GM12878 (cell line): ENCODE measurements at regions not wholly inside any gene's neighbourhood (a gene's known extent, or its start where the extent isn't known, plus 50 kb on each side); places are given as distances from the start of the nearest gene placed in this dataset.

Source experiments
- ATAC-seq: fragments of 200-7000 bp; cut with Tn5 transposase; 3 replicates; pipeline ENCODE4 v1.9.1; 2020; ENCODE audit warnings: mild to moderate bottlenecking, moderate library complexity
- BruUV-seq: library from RNA; stranded (reverse); fragments of 400-500 nt; replicated peaks from 2 replicates; lab custom pipeline; 2021; lab: Mats Ljungman, UMichigan
- CTCF ChIA-PET: fragments of 300-600 bp; sonication (Branson Sonifier 250); formaldehyde crosslinking; extraction: SDS; loops from one replicate; lab custom pipeline; 2021; ENCODE audit warnings: inconsistent platforms; lab: Yijun Ruan, JAX
- POLR2A ChIA-PET: fragments of 350-600 bp; formaldehyde crosslinking; extraction: SDS; loops from one replicate; lab custom pipeline; 2021; ENCODE audit warnings: inconsistent platforms; lab: Charles Lee
- RAD21 ChIA-PET: fragments of 300-600 bp; sonication (Branson Sonifier 250); formaldehyde crosslinking; loops from one replicate; lab custom pipeline; 2023; ENCODE audit warnings: antibody characterized with exemption; ENCODE audit not compliant: unreplicated experiment; lab: Charles Lee
- SMC1A ChIA-PET: fragments of 300-600 bp; sonication (Branson Sonifier 250); formaldehyde crosslinking; loops from one replicate; lab custom pipeline; 2023; ENCODE audit not compliant: unreplicated experiment, uncharacterized antibody; lab: Charles Lee
- DNase-seq: peaks from one replicate; pipeline ENCODE4 v3.0.0-alpha.2; 2011; ENCODE audit warnings: low read depth, low spot score
- FAIRE-seq: peaks from 3 replicates; lab custom pipeline; 2011; peaks lifted over from hg19 to GRCh38; lab: Jason Lieb, UNC
- H2AFZ ChIP-seq: 2 replicates; pipeline ENCODE4 v1.6.0; 2011; ENCODE audit warnings: low read depth, low read length, control low read depth; ENCODE audit not compliant: control insufficient read depth
- H3K27ac ChIP-seq: 2 replicates; pipeline ENCODE4 v1.5.1; 2011; ENCODE audit warnings: control low read depth; ENCODE audit not compliant: control insufficient read depth, insufficient read depth
- H3K27me3 ChIP-seq, 2 experiments: replicated peaks in 1 of 2; 2 replicates each; pipeline versions ENCODE4 v1.6.0 to v1.6.1; 2011; ENCODE audit warnings: low read length in 1 of 2; ENCODE audit not compliant: control insufficient read depth in 2 of 2, insufficient read depth in 2 of 2
- H3K36me3 ChIP-seq, 2 experiments: 2 replicates each; pipeline ENCODE4 v1.5.1; 2011; ENCODE audit warnings: low read length in 1 of 2; ENCODE audit not compliant: control insufficient read depth in 2 of 2, insufficient read depth in 2 of 2
- H3K4me1 ChIP-seq: 2 replicates; pipeline ENCODE4 v1.6.1; 2011; ENCODE audit warnings: mild to moderate bottlenecking, low read length, moderate library complexity, mixed read lengths; ENCODE audit not compliant: control insufficient read depth, insufficient read depth
- H3K4me2 ChIP-seq: 2 replicates; pipeline ENCODE4 v1.6.0; 2011; ENCODE audit warnings: control low read depth; ENCODE audit not compliant: control insufficient read depth, insufficient read depth
- H3K4me3 ChIP-seq: fragments of 200-600 bp; sonication (generic); 2 replicates; pipeline ENCODE4 v1.5.1; 2016
- H3K79me2 ChIP-seq: 2 replicates; pipeline ENCODE4 v1.6.0; 2011; ENCODE audit warnings: low read length; ENCODE audit not compliant: control insufficient read depth, insufficient read depth
- H3K9ac ChIP-seq: 2 replicates; pipeline ENCODE4 v1.8.0; 2011; ENCODE audit warnings: low read length, control low read depth, mixed read lengths; ENCODE audit not compliant: control insufficient read depth, insufficient read depth
- H3K9me3 ChIP-seq: replicated peaks from 3 replicates; pipeline ENCODE4 v1.5.1; 2011; ENCODE audit warnings: mild to moderate bottlenecking, low read length; ENCODE audit not compliant: control insufficient read depth, insufficient read depth
- H4K20me1 ChIP-seq: 2 replicates; pipeline ENCODE4 v1.6.0; 2011; ENCODE audit not compliant: control insufficient read depth, insufficient read depth
- ATF3 ChIP-seq: IDR thresholded peaks from 2 replicates; pipeline ENCODE4 v1.6.1; 2011; ENCODE audit warnings: low read depth, mild to moderate bottlenecking, low read length, moderate library complexity, borderline replicate concordance; ENCODE audit errors: extremely low read depth
- BCL3 ChIP-seq: IDR thresholded peaks from 2 replicates; pipeline ENCODE4 v1.6.1; 2011; ENCODE audit warnings: borderline replicate concordance, low read depth, mild to moderate bottlenecking, moderate library complexity, low read length; ENCODE audit not compliant: insufficient read depth, poor library complexity, severe bottlenecking
- BHLHE40 ChIP-seq, 2 experiments: fragments of 450-650 bp in 1 of 2; IDR thresholded peaks; 2 replicates each; pipeline ENCODE4 v1.6.1; 2011 to 2017; ENCODE audit warnings: low read depth in 2 of 2, borderline replicate concordance in 1 of 2, improper control_type of control experiment in 1 of 2, low read length in 1 of 2, mild to moderate bottlenecking in 1 of 2
- EED ChIP-seq: sonication (generic); IDR thresholded peaks from 2 replicates; pipeline ENCODE4 v1.6.1; 2016; ENCODE audit warnings: antibody characterized with exemption, low read depth
- ESRRA ChIP-seq: IDR thresholded peaks from 2 replicates; pipeline ENCODE4 v1.6.1; 2012; ENCODE audit warnings: mild to moderate bottlenecking, low read length, improper control_type of control experiment
- GATAD2B ChIP-seq: fragments of 450-650 bp; conservative IDR thresholded peaks from 2 replicates; pipeline ENCODE4 v1.6.1; 2017; ENCODE audit warnings: low read depth, mild to moderate bottlenecking, moderate library complexity
- IRF3 ChIP-seq: fragments of 450-650 bp; IDR thresholded peaks from 2 replicates; pipeline ENCODE4 v1.6.1; 2014; ENCODE audit warnings: mild to moderate bottlenecking
- MAX ChIP-seq: IDR thresholded peaks from 2 replicates; pipeline ENCODE4 v1.6.1; 2012; ENCODE audit warnings: low read depth, low read length, improper control_type of control experiment
- MYB ChIP-seq: fragments of 150-350 bp; IDR thresholded peaks from 2 replicates; pipeline ENCODE4 v1.6.1; 2014; ENCODE audit warnings: mild to moderate bottlenecking, low read depth, low read length, borderline replicate concordance
- NFYB ChIP-seq: IDR thresholded peaks from 2 replicates; pipeline ENCODE4 v1.6.1; 2011; ENCODE audit warnings: low read depth, mild to moderate bottlenecking, low read length, improper control_type of control experiment, moderate library complexity; ENCODE audit not compliant: insufficient read depth
- RAD21 ChIP-seq: IDR thresholded peaks from 2 replicates; pipeline ENCODE4 v1.6.1; 2011; ENCODE audit warnings: mild to moderate bottlenecking, low read depth, low read length, moderate library complexity; ENCODE audit not compliant: insufficient read depth
- SPI1 ChIP-seq: IDR thresholded peaks from 2 replicates; pipeline ENCODE4 v1.6.1; 2011; ENCODE audit warnings: low read depth, mild to moderate bottlenecking, low read length, moderate library complexity, borderline replicate concordance; ENCODE audit not compliant: insufficient read depth
- ZNF622 ChIP-seq: fragments of 450-650 bp; IDR thresholded peaks from 2 replicates; pipeline ENCODE4 v1.6.1; 2017; ENCODE audit warnings: mild to moderate bottlenecking, inconsistent platforms
- WGBS: methylation state at CpG from one replicate; pipeline ENCODE4 v1.1.6; 2016; ENCODE audit warnings: low lambda C conversion rate; ENCODE audit not compliant: insufficient replicate concordance, insufficient coverage; ENCODE audit errors: missing lambda C conversion rate; 5-methylcytosine and 5-hydroxymethylcytosine counted together
- in situ Hi-C: fragments of 300-500 bp; cut with MboI; formaldehyde crosslinking; loops from 9 replicates; pipeline ENCODE4 v1.14.3; 2018; ENCODE audit warnings: mixed read lengths
- intact Hi-C: fragments of 100-400 bp; cut with micrococcal nuclease; formaldehyde crosslinking; loops from one replicate; pipeline ENCODE4 v1.14.2; 2022; ENCODE audit not compliant: unreplicated experiment

- POLR2A ChIA-PET: no interaction called here
- no peak overlapping the region for H3K4me2 ChIP-seq
- H3K27ac ChIP-seq: no peak overlapping the region
- H3K9me3 ChIP-seq: no peaks in the 10 kb centered on the region
- no peak for FAIRE-seq
- no peak overlapping the region for H2AFZ ChIP-seq
- intact Hi-C loops (no loop called here), in situ Hi-C loops (no loop called here)
- CTCF ChIA-PET: no interaction called here
- TF ChIP-seq ZNF622: no peak
- no peak for TF ChIP-seq ATF3
- TF ChIP-seq BCL3: no peak
- no peak for TF ChIP-seq MAX
- no peak for TF ChIP-seq BHLHE40 (IDR thresholded peaks at IDR 0.05; ENCODE audit: borderline replicate concordance in 1 of 2, low read depth in 2 of 2, low read length in 1 of 2)
- TF ChIP-seq NFYB: no peak
- TF ChIP-seq EED: no peak
- no peak for TF ChIP-seq RAD21
- no peak for TF ChIP-seq ESRRA
- no peak for TF ChIP-seq SPI1
- TF ChIP-seq MYB: no peak
- TF ChIP-seq GATAD2B: no peak
- no peak for TF ChIP-seq IRF3
- no peaks in the 10 kb centered on the region for H3K79me2 ChIP-seq
- no TSS peak for BruUV-seq
- RAD21 ChIA-PET: no interaction called here
- H3K4me1 ChIP-seq: no peaks in the 10 kb centered on the region
- no peak for DNase-seq
- H3K27me3 ChIP-seq: no peaks in the 10 kb centered on the region
- no peak for ATAC-seq
- WGBS: 41% methylated on average over 3 of the region's 3 CpGs
- H3K9ac ChIP-seq: no peak overlapping the region
- no peaks in the 10 kb centered on the region for H3K36me3 ChIP-seq
- no peak overlapping the region for H3K4me3 ChIP-seq
- SMC1A ChIA-PET: no interaction called here
- no peaks in the 10 kb centered on the region for H4K20me1 ChIP-seq
Measured at GRCh38 chr11:16441461-16441860, 85.1 kb upstream of the SOX6 start.
